H1 (cell line): ENCODE measurements at regions not wholly inside any gene's neighbourhood (a gene's known extent, or its start where the extent isn't known, plus 50 kb on each side); places are given as distances from the start of the nearest gene placed in this dataset.

Experiments
- CTCF ChIA-PET: fragments of 300-600 bp; sonication (Branson Sonifier 250); formaldehyde crosslinking; loops from one replicate; lab custom pipeline; 2021; ENCODE audit not compliant: partially characterized antibody; lab: Charles Lee
- POLR2A ChIA-PET: fragments of 300-600 bp; sonication (Branson Sonifier 250); formaldehyde crosslinking; loops from one replicate; lab custom pipeline; 2021; ENCODE audit warnings: inconsistent platforms; ENCODE audit not compliant: partially characterized antibody; lab: Charles Lee
- DNase-seq, 2 experiments: peaks; one replicate each; pipeline versions ENCODE4 v3.0.0 to v3.0.0-alpha.2; 2010 to 2022; ENCODE audit warnings: low spot score in 2 of 2, low read depth in 1 of 2, mixed read lengths in 1 of 2
- FAIRE-seq: peaks from 2 replicates; lab custom pipeline; 2011; peaks lifted over from hg19 to GRCh38; lab: Jason Lieb, UNC
- H2AFZ ChIP-seq: 2 replicates; pipeline ENCODE4 v1.8.1; 2012; ENCODE audit warnings: low read length, inconsistent platforms
- H2AK5ac ChIP-seq: 2 replicates; pipeline ENCODE4 v1.6.1; 2013; ENCODE audit warnings: low read depth, low read length
- H2BK120ac ChIP-seq: replicated peaks from 2 replicates; pipeline ENCODE3; 2013; ENCODE audit warnings: low read depth, low read length, inconsistent platforms
- H2BK12ac ChIP-seq: 2 replicates; pipeline ENCODE4 v1.6.1; 2013; ENCODE audit warnings: low read depth, low read length
- H2BK15ac ChIP-seq: 2 replicates; pipeline ENCODE4 v1.6.1; 2013; ENCODE audit warnings: low read length
- H2BK20ac ChIP-seq: 2 replicates; pipeline ENCODE4 v1.6.1; 2013; ENCODE audit warnings: low read length
- H2BK5ac ChIP-seq: 2 replicates; pipeline ENCODE4 v1.6.1; 2013; ENCODE audit warnings: low read depth, low read length
- H3K14ac ChIP-seq: 2 replicates; pipeline ENCODE4 v1.6.1; 2013; ENCODE audit warnings: inconsistent platforms; ENCODE audit not compliant: insufficient read length
- H3K18ac ChIP-seq: 2 replicates; pipeline ENCODE4 v1.6.1; 2013; ENCODE audit warnings: low read length; ENCODE audit errors: extremely low read depth
- H3K23ac ChIP-seq: 2 replicates; pipeline ENCODE4 v1.6.1; 2013; ENCODE audit warnings: inconsistent platforms; ENCODE audit not compliant: insufficient read length
- H3K23me2 ChIP-seq: 2 replicates; pipeline ENCODE4 v1.6.1; 2013; ENCODE audit warnings: low read depth, low read length
- H3K27ac ChIP-seq: 2 replicates; pipeline ENCODE4 v1.6.1; 2011; ENCODE audit warnings: low read depth, low read length, inconsistent platforms
- H3K27me3 ChIP-seq, 4 experiments: replicated peaks in 1 of 4; 1 replicate in 1 of 4; 2 replicates in 3 of 4; pipeline versions ENCODE4 v1.6.1 to v1.8.1; 2011 to 2013; ENCODE audit warnings: low read length in 3 of 4, mild to moderate bottlenecking in 3 of 4, inconsistent platforms in 2 of 4, mixed read lengths in 2 of 4, moderate library complexity in 1 of 4; ENCODE audit not compliant: control insufficient read depth in 3 of 4, insufficient read depth in 3 of 4; ENCODE audit errors: extremely low read depth in 1 of 4
- H3K36me3 ChIP-seq, 4 experiments: 2 replicates each; pipeline versions ENCODE4 v1.6.1 to v1.8.1; 2011 to 2013; ENCODE audit warnings: mild to moderate bottlenecking in 4 of 4, low read length in 3 of 4, moderate library complexity in 2 of 4, control low read depth in 1 of 4, inconsistent platforms in 1 of 4; ENCODE audit not compliant: insufficient read depth in 4 of 4, control insufficient read depth in 2 of 4
- H3K4ac ChIP-seq: replicated peaks from 2 replicates; pipeline ENCODE3; 2013; ENCODE audit warnings: low read length, low read depth, mixed read lengths, inconsistent platforms; ENCODE audit not compliant: insufficient read length
- H3K4me1 ChIP-seq, 4 experiments: replicated peaks in 1 of 4; 1 replicate in 1 of 4; 2 replicates in 3 of 4; pipeline versions ENCODE4 v1.6.1 to v1.8.1; 2011 to 2013; ENCODE audit warnings: low read length in 3 of 4, inconsistent platforms in 2 of 4, mixed read lengths in 1 of 4; ENCODE audit not compliant: insufficient read depth in 4 of 4, control insufficient read depth in 3 of 4
- H3K4me2 ChIP-seq, 2 experiments: 2 replicates each; pipeline versions ENCODE4 v1.6.1 to v1.8.1; 2011 to 2013; ENCODE audit warnings: low read depth in 2 of 2, low read length in 2 of 2, control low read depth in 1 of 2, inconsistent platforms in 1 of 2, mild to moderate bottlenecking in 1 of 2; ENCODE audit not compliant: insufficient read depth in 1 of 2
- H3K4me3 ChIP-seq, 4 experiments: fragments of 200-600, 300-600 bp in 1 of 4; sonication (generic), shearing (Covaris generic), sonication (Bioruptor Twin) in 1 of 4; 2 replicates each; pipeline versions ENCODE4 v1.5.1 to v1.8.1; 2011 to 2016; ENCODE audit warnings: low read length in 4 of 4, low read depth in 3 of 4, control low read depth in 2 of 4, inconsistent platforms in 2 of 4, mild to moderate bottlenecking in 2 of 4, mixed read lengths in 1 of 4, moderate library complexity in 1 of 4; ENCODE audit not compliant: insufficient read depth in 2 of 4; ENCODE audit errors: extremely low read depth in 1 of 4
- H3K56ac ChIP-seq: replicated peaks from 2 replicates; pipeline ENCODE3; 2013; ENCODE audit warnings: low read depth, mild to moderate bottlenecking, mixed read lengths, low read length, inconsistent platforms; ENCODE audit not compliant: insufficient read length
- H3K79me1 ChIP-seq: 2 replicates; pipeline ENCODE4 v1.6.1; 2013; ENCODE audit warnings: low read depth, low read length, control low read depth
- H3K79me2 ChIP-seq, 2 experiments: 2 replicates each; pipeline versions ENCODE4 v1.6.1 to v1.8.1; 2012 to 2013; ENCODE audit warnings: low read length in 2 of 2, mild to moderate bottlenecking in 2 of 2, inconsistent platforms in 1 of 2; ENCODE audit not compliant: insufficient read depth in 2 of 2, control insufficient read depth in 1 of 2
- H3K9ac ChIP-seq, 4 experiments: replicated peaks in 1 of 4; 1 replicate in 1 of 4; 2 replicates in 3 of 4; pipeline versions ENCODE4 v1.6.1 to v1.8.1; 2011 to 2013; ENCODE audit warnings: low read depth in 3 of 4, low read length in 3 of 4, control low read depth in 2 of 4, mild to moderate bottlenecking in 2 of 4, moderate library complexity in 2 of 4, inconsistent platforms in 1 of 4; ENCODE audit errors: extremely low read depth in 1 of 4
- H3K9me3 ChIP-seq, 2 experiments: 2 replicates each; pipeline versions ENCODE4 v1.6.1 to v1.8.1; 2012 to 2013; ENCODE audit warnings: mild to moderate bottlenecking in 2 of 2, moderate library complexity in 2 of 2, control low read depth in 1 of 2, inconsistent platforms in 1 of 2, low read depth in 1 of 2, low read length in 1 of 2, mixed read lengths in 1 of 2; ENCODE audit not compliant: insufficient read depth in 2 of 2
- H4K20me1 ChIP-seq, 2 experiments: replicated peaks in 1 of 2; 2 replicates each; pipeline versions ENCODE3 to v1.8.1; 2011 to 2013; ENCODE audit warnings: inconsistent platforms in 2 of 2, low read length in 2 of 2, mild to moderate bottlenecking in 1 of 2; ENCODE audit not compliant: insufficient read depth in 2 of 2, control insufficient read depth in 1 of 2
- H4K5ac ChIP-seq: 2 replicates; pipeline ENCODE4 v1.6.1; 2013; ENCODE audit warnings: low read length, low read depth, mixed read lengths, inconsistent platforms; ENCODE audit not compliant: insufficient read length
- H4K8ac ChIP-seq: 2 replicates; pipeline ENCODE4 v1.8.0; 2013; ENCODE audit warnings: mild to moderate bottlenecking, moderate library complexity, low read length, inconsistent platforms; ENCODE audit not compliant: insufficient read depth; ENCODE audit errors: extremely low read depth
- H4K91ac ChIP-seq: replicated peaks from 2 replicates; pipeline ENCODE3; 2013; ENCODE audit warnings: low read length, mixed read lengths, inconsistent platforms; ENCODE audit not compliant: insufficient read length
- BCL11A ChIP-seq, 2 experiments: IDR thresholded peaks; one replicate each; pipeline ENCODE4 v1.6.1; 2011; ENCODE audit warnings: low read depth in 2 of 2, low read length in 2 of 2, mild to moderate bottlenecking in 2 of 2
- CHD2 ChIP-seq: IDR thresholded peaks from 2 replicates; pipeline ENCODE4 v1.6.1; 2012; ENCODE audit warnings: low read length, improper control_type of control experiment
- CREB1 ChIP-seq: IDR thresholded peaks from 2 replicates; pipeline ENCODE4 v1.6.1; 2012; ENCODE audit warnings: inconsistent platforms
- CTBP2 ChIP-seq: IDR thresholded peaks from 2 replicates; pipeline ENCODE4 v1.7.0; 2011; ENCODE audit warnings: borderline replicate concordance, mild to moderate bottlenecking, moderate library complexity, mixed read lengths, low read length; ENCODE audit not compliant: insufficient read depth, insufficient read length
- POLR2A ChIP-seq, 2 experiments: IDR thresholded peaks; 1 replicate in 1 of 2; 2 replicates in 1 of 2; pipeline ENCODE4 v1.6.1; 2011; ENCODE audit warnings: low read depth in 2 of 2, low read length in 2 of 2, mild to moderate bottlenecking in 2 of 2; ENCODE audit errors: control extremely low read depth in 1 of 2
- POLR2AphosphoS5 ChIP-seq: IDR thresholded peaks from 2 replicates; pipeline ENCODE4 v1.6.1; 2011; ENCODE audit warnings: low read depth, low read length
- YY1 ChIP-seq: IDR thresholded peaks from 2 replicates; pipeline ENCODE4 v1.6.1; 2011; ENCODE audit warnings: low read depth, mild to moderate bottlenecking, low read length
- WGBS, 2 experiments: shearing (Covaris generic) in 1 of 2; methylation state at CpG; one replicate each; pipeline versions ENCODE4 v1.1.6 to v1.1.7; 2013 to 2015; ENCODE audit warnings: low lambda C conversion rate in 2 of 2, mixed read lengths in 2 of 2, inconsistent platforms in 1 of 2, low coverage in 1 of 2, missing lambda C conversion rate in 1 of 2; ENCODE audit not compliant: insufficient replicate concordance in 2 of 2, insufficient coverage in 1 of 2, insufficient read length in 1 of 2; ENCODE audit errors: extremely low coverage in 1 of 2, missing lambda C conversion rate in 1 of 2; 5-methylcytosine and 5-hydroxymethylcytosine counted together
- TF ChIP-seq, protein P1 (sequence below): IDR thresholded peaks from 2 replicates; pipeline ENCODE4 v1.6.1; 2011; ENCODE audit warnings: low read depth, mild to moderate bottlenecking, low read length; ENCODE audit not compliant: insufficient read depth
- TF ChIP-seq, protein P2 (sequence below): IDR thresholded peaks from 2 replicates; pipeline ENCODE4 v1.6.1; 2012; ENCODE audit warnings: inconsistent platforms
- TF ChIP-seq, protein P3 (sequence below): IDR thresholded peaks from 2 replicates; pipeline ENCODE4 v1.6.1; 2011; ENCODE audit warnings: low read length, improper control_type of control experiment

DNA sequence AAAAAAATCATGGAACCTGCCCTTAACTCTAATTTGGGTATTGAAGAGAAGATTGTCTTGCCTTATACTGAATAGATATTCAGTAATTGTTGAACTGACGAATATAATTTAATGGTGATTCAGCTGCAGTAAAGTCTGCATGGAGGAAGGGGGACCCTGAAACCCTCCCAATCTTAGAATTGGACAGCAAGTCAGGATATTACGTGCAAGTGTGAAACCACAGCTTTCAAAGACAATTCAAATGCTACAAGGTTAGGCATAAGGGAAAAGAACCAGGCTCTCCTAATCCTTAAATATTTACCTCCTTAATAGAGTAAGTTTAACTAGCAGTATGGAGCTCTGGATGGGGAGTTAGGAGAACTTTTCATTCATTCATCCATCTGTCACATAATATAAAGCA is 226.9 kb upstream of the TNP1 start:
- Histone ChIP-seq H3K4me2 (no peak overlapping the region), H2BK12ac (no peak overlapping the region)
- TF ChIP-seq BCL11A (IDR thresholded peaks at IDR 0.05; ENCODE audit: low read depth in 2 of 2, low read length in 2 of 2) (no peak), CREB1 (no peak), YY1 (no peak), POLR2A (IDR thresholded peaks at IDR 0.05; ENCODE audit: control extremely low read depth in 1 of 2, low read depth in 2 of 2, low read length in 2 of 2) (no peak), CTBP2 (no peak), CHD2 (no peak), POLR2AphosphoS5 (no peak)
- TF ChIP-seq, protein P1, sequence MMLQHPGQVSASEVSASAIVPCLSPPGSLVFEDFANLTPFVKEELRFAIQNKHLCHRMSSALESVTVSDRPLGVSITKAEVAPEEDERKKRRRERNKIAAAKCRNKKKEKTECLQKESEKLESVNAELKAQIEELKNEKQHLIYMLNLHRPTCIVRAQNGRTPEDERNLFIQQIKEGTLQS = no peak
- TF ChIP-seq, protein P2, sequence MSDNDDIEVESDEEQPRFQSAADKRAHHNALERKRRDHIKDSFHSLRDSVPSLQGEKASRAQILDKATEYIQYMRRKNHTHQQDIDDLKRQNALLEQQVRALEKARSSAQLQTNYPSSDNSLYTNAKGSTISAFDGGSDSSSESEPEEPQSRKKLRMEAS = no peak
- TF ChIP-seq, protein P3, sequence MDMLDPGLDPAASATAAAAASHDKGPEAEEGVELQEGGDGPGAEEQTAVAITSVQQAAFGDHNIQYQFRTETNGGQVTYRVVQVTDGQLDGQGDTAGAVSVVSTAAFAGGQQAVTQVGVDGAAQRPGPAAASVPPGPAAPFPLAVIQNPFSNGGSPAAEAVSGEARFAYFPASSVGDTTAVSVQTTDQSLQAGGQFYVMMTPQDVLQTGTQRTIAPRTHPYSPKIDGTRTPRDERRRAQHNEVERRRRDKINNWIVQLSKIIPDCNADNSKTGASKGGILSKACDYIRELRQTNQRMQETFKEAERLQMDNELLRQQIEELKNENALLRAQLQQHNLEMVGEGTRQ = no peak

More for the DNA sequence above, 226.9 kb upstream of the TNP1 start:
- Histone ChIP-seq H4K8ac (no peak overlapping the region), H4K91ac (no peak overlapping the region), H3K79me1 (no peaks in the 10 kb centered on the region), H3K23me2 (no peaks in the 10 kb centered on the region), H3K4ac (no peak overlapping the region), H3K4me3 (no peak overlapping the region), H3K79me2 (no peaks in the 10 kb centered on the region), H3K18ac (no peak overlapping the region), H2AFZ (no peak overlapping the region), H3K9me3 (no peaks in the 10 kb centered on the region), H4K20me1 (no peaks in the 10 kb centered on the region), H2AK5ac (no peak overlapping the region), H4K5ac (no peak overlapping the region), H2BK15ac (no peak overlapping the region), H2BK20ac (no peak overlapping the region), H3K27me3 (no peaks in the 10 kb centered on the region), H3K14ac (no peak overlapping the region), H3K36me3 (no peaks in the 10 kb centered on the region), H3K23ac (no peak overlapping the region), H3K9ac (no peak overlapping the region), H3K27ac (no peak overlapping the region), H2BK5ac (no peak overlapping the region), H2BK120ac (no peak overlapping the region), H3K4me1 (no peaks in the 10 kb centered on the region), H3K56ac (no peak overlapping the region)
- DNase-seq (no peak), FAIRE-seq (no peak)
- WGBS, 2 experiments = 85% methylated on average over 2 of the region's 2 CpGs; no CpG with 5 or more reads in 1 of the 2 experiments
- ChIA-PET POLR2A (no interaction called here), CTCF (interaction anchor here (0.8 to 1.8 kb wide), 5 partner anchors 11 to 56 kb away, joined by 3 to 5 read pairs (median 4); no protein-coding TSS in a partner anchor)
